WTC11 (cell line): ENCODE measurements at regions not wholly inside any gene's neighbourhood (a gene's known extent, or its start where the extent isn't known, plus 50 kb on each side); places are given as distances from the start of the nearest gene placed in this dataset.

Source experiments
- ATAC-seq: fragments of 200-7000 bp; cut with Tn5 transposase; 2 replicates; pipeline ENCODE4 v1.10.0; 2021; ENCODE audit warnings: mild to moderate bottlenecking, moderate library complexity
- CTCF ChIA-PET: fragments of 300-600 bp; sonication (Branson Sonifier 250); formaldehyde crosslinking; loops from one replicate; lab custom pipeline; 2021; ENCODE audit warnings: antibody characterized with exemption; lab: Charles Lee
- POLR2A ChIA-PET: fragments of 350-600 bp; sonication (Branson Sonifier 250); formaldehyde crosslinking; loops from one replicate; lab custom pipeline; 2021; ENCODE audit warnings: antibody characterized with exemption; lab: Charles Lee
- DNase-seq: peaks from one replicate; pipeline ENCODE4 v3.0.0; 2021; ENCODE audit warnings: low spot score
- H3K27ac Mint-ChIP-seq: 2 replicates; pipeline ENCODE4 v1.8.0; 2021; ENCODE audit warnings: mixed read lengths
- H3K27me3 Mint-ChIP-seq: 2 replicates; pipeline ENCODE4 v1.8.0; 2021; ENCODE audit warnings: low read depth, mild to moderate bottlenecking, moderate library complexity, mixed read lengths
- H3K36me3 Mint-ChIP-seq: 2 replicates; pipeline ENCODE4 v1.8.0; 2021; ENCODE audit warnings: mixed read lengths
- H3K4me1 Mint-ChIP-seq: 2 replicates; pipeline ENCODE4 v1.8.0; 2022; ENCODE audit warnings: mixed read lengths
- H3K4me3 Mint-ChIP-seq: 2 replicates; pipeline ENCODE4 v1.8.0; 2021; ENCODE audit warnings: mild to moderate bottlenecking, moderate library complexity, mixed read lengths
- H3K9me3 Mint-ChIP-seq: 2 replicates; pipeline ENCODE4 v1.8.0; 2021; ENCODE audit warnings: mixed read lengths
- ARID4B ChIP-seq: sonication (generic); formaldehyde crosslinking; IDR thresholded peaks from 2 replicates; pipeline ENCODE4 v1.8.0; 2023; ENCODE audit warnings: missing genetic modification reagents, mild to moderate bottlenecking, borderline replicate concordance
- ATF2 ChIP-seq: sonication (generic); formaldehyde crosslinking; IDR thresholded peaks from 2 replicates; pipeline ENCODE4 v1.8.1; 2022; ENCODE audit warnings: low read depth, missing genetic modification reagents, borderline replicate concordance
- CBFB ChIP-seq: sonication (generic); formaldehyde crosslinking; IDR thresholded peaks from 2 replicates; pipeline ENCODE4 v1.8.1; 2022; ENCODE audit warnings: mild to moderate bottlenecking, low read depth, missing genetic modification reagents
- CTCF ChIP-seq: fragments of 200-600 bp; IDR thresholded peaks from 2 replicates; pipeline ENCODE4 v1.8.0; 2022; ENCODE audit warnings: antibody characterized with exemption
- ERG ChIP-seq: fragments of 250-450 bp; sonication (Bioruptor Pico); IDR thresholded peaks from 2 replicates; pipeline ENCODE4 v1.8.0; 2021; ENCODE audit warnings: mild to moderate bottlenecking
- FOXJ3 ChIP-seq: sonication (generic); formaldehyde crosslinking; IDR thresholded peaks from 2 replicates; pipeline ENCODE4 v1.9.0; 2021; ENCODE audit warnings: missing genetic modification reagents, mild to moderate bottlenecking, borderline replicate concordance
- IRF1 ChIP-seq: sonication (generic); formaldehyde crosslinking; IDR thresholded peaks from 2 replicates; pipeline ENCODE4 v1.8.0; 2023; ENCODE audit warnings: missing genetic modification reagents
- JUN ChIP-seq: sonication (generic); formaldehyde crosslinking; IDR thresholded peaks from 2 replicates; pipeline ENCODE4 v1.8.0; 2023; ENCODE audit warnings: mild to moderate bottlenecking, missing genetic modification reagents
- MAX ChIP-seq: sonication (generic); formaldehyde crosslinking; IDR thresholded peaks from 2 replicates; pipeline ENCODE4 v1.8.0; 2022; ENCODE audit warnings: mild to moderate bottlenecking, missing genetic modification reagents
- NR3C1 ChIP-seq: sonication (generic); formaldehyde crosslinking; conservative IDR thresholded peaks from 2 replicates; pipeline ENCODE4 v1.8.1; 2023; ENCODE audit warnings: low read depth, mild to moderate bottlenecking, missing genetic modification reagents
- PRDM15 ChIP-seq: sonication (generic); formaldehyde crosslinking; IDR thresholded peaks from 2 replicates; pipeline ENCODE4 v1.8.0; 2022; ENCODE audit warnings: missing genetic modification reagents
- SP1 ChIP-seq: sonication (generic); formaldehyde crosslinking; conservative IDR thresholded peaks from 2 replicates; pipeline ENCODE4 v1.8.1; 2022; ENCODE audit warnings: missing genetic modification reagents
- TEAD4 ChIP-seq: sonication (generic); formaldehyde crosslinking; IDR thresholded peaks from 2 replicates; pipeline ENCODE4 v1.8.0; 2022; ENCODE audit warnings: mild to moderate bottlenecking, missing genetic modification reagents
- ZNF425 ChIP-seq: fragments of 250-450 bp; sonication (Bioruptor Pico); conservative IDR thresholded peaks from 2 replicates; pipeline ENCODE4 v1.9.0; 2021; ENCODE audit warnings: mild to moderate bottlenecking
- ZNF532 ChIP-seq: fragments of 250-450 bp; sonication (Bioruptor Pico); IDR thresholded peaks from 2 replicates; pipeline ENCODE4 v1.9.0; 2021; ENCODE audit warnings: mild to moderate bottlenecking, borderline replicate concordance
- ZNF671 ChIP-seq: fragments of 250-450 bp; sonication (Bioruptor Pico); IDR thresholded peaks from 2 replicates; pipeline ENCODE4 v1.8.0; 2021; ENCODE audit warnings: mild to moderate bottlenecking

GRCh38 chr7:84510505-84510904 lies 315.9 kb upstream of the SEMA3A start (continued):
- TF ChIP-seq ERG: no peak
- no peak for TF ChIP-seq SP1 (CRISPR knock-in tag)
- no peak for TF ChIP-seq ZNF532 (CRISPR knock-in tag)

GRCh38 chr7:84509522-84509921 lies 314.9 kb upstream of the SEMA3A start:
- ChIA-PET POLR2A (no interaction called here), CTCF (no interaction called here)
- Mint-ChIP-seq H3K4me1 (peaks cover 8% of the 10 kb centered on the region), H3K36me3 (no peaks in the 10 kb centered on the region), H3K27ac (no peak overlapping the region), H3K4me3 (no peak overlapping the region), H3K9me3 (no peaks in the 10 kb centered on the region), H3K27me3 (no peaks in the 10 kb centered on the region)
- no peak for DNase-seq
- ATAC-seq: no peak
- TF ChIP-seq CBFB (CRISPR knock-in tag) (no peak), ZNF671 (CRISPR knock-in tag) (no peak), ATF2 (no peak), ZNF425 (CRISPR knock-in tag) (no peak), CTCF (no peak), ARID4B (CRISPR knock-in tag) (no peak), IRF1 (CRISPR knock-in tag) (no peak), TEAD4 (CRISPR knock-in tag) (no peak), MAX (no peak), NR3C1 (CRISPR knock-in tag) (no peak), JUN (CRISPR knock-in tag) (no peak), FOXJ3 (CRISPR knock-in tag) (no peak), PRDM15 (CRISPR knock-in tag) (no peak)
